HUDEP-2 (cell line): ENCODE measurements at regions not wholly inside any gene's neighbourhood (a gene's known extent, or its start where the extent isn't known, plus 50 kb on each side); places are given as distances from the start of the nearest gene placed in this dataset.

Experiments used
- DNase-seq, 76 experiments: peaks; one replicate each; lab custom pipeline; 2025; ENCODE audit not compliant: unreplicated experiment in 76 of 76; lab: John Stamatoyannopoulos, UW

DNA sequence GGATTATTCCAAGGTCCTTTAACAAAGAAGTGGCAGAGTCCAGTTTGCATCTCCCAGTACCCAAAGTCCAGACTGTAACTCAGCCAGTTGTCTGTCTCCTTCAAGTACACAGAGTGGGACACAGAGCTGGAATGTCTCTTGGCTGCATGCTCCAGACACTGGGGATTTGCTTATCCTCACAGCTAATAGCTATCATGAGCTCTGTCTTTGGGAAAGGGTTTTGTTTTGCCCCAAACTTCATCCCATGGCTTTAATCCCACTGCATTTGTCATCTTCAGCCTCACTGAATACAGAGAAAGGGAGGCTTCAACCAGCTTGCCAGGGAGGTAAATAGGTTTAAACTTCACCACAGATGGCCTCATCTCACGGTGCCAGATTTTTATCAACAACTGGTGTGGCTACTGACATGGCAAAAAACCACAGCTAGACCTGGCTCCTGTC lies 412.2 kb upstream of the SLC24A2 start:
- peak in 2 of 76 experiments; percentile 3 to 22 for DNase-seq

DNA sequence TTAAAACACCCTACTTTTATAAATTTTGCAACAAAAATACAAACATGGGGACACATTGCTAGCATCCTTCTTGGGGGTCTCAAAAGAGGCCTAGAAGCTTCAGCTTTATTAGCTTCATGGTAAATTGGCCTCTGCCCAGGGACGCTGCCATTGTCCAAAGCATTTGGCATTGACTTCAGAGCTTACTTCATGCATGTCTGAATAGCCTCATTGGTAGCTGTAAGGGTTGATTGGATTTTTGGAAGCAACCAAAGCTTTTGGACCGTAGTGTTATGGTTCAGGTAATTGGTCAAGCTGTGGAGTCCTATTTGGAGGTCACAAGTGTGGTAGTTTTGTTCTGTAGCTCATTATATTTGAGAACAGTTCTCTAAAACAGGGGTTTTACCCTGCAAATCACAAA lies 411.7 kb upstream of the SLC24A2 start:
- DNase-seq = no peak

DNA sequence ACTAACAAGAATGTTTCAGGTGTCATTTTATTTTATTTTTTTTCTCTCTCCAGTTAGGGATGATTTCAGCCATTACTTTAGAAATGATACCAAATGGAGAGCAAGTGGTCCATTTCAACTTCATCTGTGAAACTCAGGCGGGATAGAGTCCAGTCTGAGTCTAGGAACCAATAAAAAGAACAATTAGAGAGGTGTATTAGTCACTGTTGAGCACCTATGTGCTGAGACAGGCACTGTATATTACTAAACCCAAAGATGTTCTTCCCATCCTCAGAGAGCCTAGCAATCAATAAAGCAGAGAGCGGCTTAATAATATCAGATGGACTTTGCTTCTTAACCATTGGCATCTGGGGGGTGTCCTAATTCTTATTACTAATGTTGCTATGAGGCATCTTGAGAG lies 410.3 kb upstream of the SLC24A2 start:
- DNase-seq = no peak

DNA sequence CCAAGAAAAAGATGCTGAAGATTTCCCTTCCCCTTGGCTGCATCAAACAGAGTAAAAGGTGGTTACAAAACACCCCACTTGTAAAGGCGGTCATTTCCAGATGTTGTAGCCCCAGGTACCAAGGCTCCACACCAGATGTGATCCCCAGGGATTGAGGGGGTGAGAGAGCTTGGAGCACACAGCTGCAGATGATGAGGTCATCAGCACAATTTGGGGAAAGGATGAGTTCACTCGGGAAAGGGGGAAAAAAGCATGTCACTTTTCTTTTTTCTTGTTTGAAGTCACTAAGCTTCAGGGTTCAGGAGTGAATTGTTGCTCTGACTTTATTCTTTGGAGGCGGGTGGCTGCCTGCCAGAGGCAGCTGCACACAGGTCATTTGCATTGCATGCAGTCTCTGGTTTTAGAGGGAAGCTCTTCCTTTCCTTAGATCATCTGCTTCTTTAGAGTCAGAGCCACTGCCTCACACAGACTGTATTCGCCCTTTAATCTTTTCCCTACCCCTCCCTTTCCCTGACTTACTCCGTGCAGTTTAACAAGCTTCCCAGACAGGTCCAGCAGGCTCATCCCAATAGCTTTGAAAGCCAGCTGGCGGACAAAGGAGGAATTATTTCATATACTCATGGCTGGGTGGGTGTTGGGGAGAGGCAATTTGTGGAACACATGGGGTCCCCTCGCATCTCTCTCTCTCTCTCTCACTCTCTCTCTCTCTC lies 409.3 kb upstream of the SLC24A2 start:
- DNase-seq = no peak

DNA sequence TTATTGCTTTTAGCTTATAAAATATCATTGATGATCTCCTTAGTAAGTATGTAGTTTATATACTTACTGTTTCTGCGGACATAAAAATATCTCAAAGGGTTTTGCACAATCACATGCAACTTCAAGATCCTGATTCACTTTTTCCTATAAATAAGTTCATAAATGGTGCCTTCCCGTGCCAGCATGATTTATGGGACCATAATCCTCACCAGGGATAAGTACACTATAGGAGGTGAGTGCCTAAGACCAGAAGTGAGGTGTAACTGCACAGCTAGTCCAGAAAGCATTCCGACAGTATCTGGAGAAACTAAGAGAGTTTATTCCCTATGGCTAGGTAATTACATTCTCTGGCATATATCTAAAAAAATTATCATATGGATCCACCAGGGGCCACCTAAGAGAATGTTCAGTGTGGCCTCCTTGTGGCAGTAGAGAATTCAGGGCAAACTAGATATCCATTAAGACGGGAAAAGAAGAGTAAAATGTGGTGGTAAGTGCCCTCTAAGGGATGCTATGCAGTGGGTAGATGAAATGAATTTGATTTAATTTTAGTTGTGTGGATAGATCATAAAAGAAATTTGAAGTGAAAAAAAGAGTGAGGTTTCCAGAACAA lies 402.5 kb upstream of the SLC24A2 start:
- no peak for DNase-seq

DNA sequence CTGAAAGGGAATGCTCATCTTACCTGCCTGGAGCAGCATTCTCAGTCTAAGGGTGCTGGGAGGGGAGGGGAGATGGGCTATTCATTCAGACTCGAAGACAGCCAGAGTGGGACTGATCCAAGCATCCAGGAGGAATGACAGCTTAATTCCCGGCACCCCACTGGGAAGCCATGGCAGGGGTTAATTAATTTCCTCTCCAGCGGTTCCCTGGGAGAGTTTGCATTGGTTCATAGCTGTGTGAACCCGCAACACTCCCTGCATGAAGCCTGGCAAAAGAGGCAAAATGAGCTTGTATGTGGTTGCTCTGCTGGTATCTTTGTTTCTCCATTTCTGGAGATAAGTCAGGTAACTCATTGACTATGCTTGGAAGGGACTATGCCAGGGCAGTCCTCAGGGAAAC lies 401.0 kb upstream of the SLC24A2 start:
- DNase-seq = no peak

DNA sequence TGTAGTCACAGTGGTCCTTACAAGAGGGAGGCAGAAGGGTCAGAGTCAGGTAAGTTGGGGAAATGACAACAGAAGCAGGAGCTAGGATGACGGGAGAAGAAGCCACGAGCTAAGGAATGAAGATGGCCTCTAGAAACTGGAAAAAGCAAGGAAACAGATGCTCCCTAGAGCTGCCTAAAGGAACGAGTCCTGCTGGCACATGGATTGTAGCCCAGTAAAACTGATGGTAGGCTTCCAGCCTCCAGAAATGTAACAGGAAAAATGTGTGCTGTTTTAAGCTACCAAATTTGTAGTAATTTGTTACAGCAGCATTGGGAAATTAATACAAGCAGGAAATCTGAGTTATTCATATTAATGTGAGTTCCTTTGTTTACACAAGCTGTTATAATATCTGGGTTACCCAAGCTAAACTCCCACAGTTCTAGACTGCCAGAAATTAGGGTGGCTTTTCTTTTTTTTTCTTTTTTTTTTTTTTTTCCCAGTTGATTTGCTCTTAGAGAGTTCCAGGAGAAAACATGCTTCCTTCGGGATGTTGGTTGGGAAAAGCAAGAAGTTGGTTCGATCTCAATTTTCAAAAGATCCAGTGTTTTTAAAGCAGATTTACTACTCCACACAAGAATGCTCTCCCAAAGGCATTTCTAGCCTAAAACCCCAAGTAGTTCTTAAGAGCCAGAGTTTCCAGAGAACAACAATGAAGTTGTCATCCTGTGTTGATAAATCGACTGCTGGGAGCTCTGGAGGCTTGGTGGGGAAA lies 400.0 kb upstream of the SLC24A2 start:
- no peak for DNase-seq

GRCh38 chr9:20187318-20187717 lies 398.5 kb upstream of the SLC24A2 start:
- no peak for DNase-seq

DNA sequence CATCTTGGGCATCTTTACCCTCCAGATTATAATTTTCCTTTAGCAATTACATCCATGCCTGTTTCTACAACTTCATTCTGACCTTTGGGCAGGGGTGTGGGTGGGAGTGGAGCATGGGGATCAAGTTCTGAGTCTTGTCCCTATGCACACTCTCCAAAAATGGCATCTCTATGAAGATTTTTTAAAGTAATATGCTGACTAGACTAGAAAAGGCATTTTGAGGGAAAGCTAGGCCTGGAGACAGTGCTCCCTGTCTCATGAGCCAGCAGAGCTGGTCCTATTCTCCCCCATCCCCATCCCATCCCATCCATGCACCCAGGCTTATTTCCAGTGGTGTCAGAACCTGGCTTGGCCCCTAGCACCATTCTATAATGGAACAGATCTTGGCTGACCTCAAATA lies 398.0 kb upstream of the SLC24A2 start:
- DNase-seq = no peak

DNA sequence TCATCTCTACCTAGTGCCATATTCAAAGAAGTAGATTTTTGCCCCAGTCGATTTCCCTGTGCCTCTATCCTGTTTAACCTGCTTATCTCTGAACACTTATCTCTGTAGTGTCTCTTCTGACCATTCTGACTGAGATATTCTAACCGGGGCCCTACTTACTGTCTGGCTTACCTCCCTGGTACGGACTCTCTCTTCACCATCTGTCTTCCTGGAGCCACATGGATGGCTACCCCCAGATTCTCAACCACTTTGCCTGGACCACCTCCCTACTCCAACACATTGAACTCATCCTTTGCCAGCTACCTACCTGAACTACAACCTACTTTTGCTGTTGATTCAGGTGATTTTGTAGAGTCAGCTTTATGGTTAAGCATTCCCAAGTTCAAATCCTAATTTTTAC lies 397.4 kb upstream of the SLC24A2 start:
- DNase-seq = no peak

GRCh38 chr9:20184541-20184940 lies 395.7 kb upstream of the SLC24A2 start:
- no peak for DNase-seq

DNA sequence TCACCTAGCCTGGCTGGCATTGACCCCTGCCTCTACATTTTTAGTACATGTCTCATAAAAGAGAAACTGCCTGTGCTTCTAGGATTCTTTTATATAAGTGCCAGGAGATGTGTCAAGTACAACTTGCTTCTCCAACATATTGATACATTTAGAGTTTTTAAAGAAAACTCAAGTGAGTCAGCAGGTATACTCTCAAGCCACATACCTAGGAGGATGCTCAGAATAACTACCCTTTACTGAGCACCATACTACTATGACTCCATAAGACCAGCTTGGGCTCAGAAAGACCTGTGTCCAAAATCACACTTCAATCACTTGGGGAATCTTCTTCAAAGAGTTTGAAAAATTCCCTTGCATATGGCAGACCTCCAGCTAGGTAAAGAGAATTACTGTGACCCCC lies 389.8 kb upstream of the SLC24A2 start:
- no peak for DNase-seq

DNA sequence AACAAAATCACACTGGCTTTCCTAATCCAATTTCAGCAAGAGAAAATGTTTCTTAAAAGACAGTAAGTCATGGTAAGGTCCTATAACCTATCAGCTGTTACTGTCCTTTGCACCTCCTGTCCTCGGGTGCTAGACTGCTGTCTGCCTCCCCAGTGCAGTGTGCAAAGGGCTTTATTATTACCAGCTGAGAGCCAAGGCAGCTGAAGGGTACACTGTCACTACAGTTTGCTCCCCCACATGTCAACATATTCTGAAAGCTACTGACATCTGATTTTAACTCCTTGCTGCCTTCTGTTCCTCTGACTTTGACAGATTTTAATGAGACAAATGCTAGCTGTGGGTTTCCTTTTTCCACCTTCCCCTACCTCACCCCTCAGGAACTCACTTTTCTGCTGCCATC lies 389.4 kb upstream of the SLC24A2 start:
- no peak for DNase-seq

DNA sequence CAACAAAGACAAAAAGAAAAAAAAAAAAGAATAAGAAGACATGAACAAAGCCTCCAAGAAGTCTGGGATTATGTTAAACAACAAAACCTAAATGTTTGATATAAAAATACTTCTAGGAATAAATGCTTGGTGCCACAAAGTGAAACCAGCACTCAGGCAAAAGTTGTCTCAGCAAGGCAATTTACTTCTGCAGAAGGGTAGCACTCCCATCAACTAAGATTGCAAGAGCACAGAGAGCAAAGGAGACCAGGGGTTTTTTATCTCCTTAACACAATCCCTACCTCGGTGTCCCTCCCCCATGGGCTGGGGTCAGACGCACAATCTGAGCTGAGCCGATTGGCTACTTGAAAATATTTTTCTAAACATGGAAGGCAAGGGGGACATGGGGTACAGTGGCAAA lies 381.3 kb upstream of the SLC24A2 start:
- no peak for DNase-seq

DNA sequence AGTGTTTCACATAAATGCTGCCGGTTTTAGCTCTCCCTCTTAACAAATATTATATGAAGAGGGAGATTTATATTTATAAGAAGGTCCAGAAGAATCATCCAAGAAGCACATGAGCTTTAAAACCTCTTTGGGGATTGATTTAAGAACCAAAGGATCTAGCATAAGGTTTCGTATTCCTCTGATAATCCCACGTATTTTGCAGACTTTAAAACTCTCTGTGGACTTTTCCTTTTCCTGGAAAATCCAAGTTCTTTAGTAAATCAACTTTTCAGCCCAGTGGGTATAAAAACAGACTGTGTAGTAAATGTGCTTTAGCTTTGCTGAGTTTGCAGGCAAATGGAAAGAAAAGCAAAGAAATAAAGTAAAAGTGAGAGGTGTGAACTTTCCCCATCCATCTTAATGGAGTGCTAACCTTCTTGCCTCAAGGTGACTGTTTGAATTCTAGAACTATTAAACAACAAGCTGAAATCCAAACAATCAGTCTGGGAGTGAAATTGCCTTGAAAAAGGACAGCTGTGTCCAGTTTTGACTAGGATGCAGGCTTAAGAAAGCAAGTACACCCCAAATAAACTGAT lies 363.4 kb upstream of the SLC24A2 start:
- DNase-seq = no peak

DNA sequence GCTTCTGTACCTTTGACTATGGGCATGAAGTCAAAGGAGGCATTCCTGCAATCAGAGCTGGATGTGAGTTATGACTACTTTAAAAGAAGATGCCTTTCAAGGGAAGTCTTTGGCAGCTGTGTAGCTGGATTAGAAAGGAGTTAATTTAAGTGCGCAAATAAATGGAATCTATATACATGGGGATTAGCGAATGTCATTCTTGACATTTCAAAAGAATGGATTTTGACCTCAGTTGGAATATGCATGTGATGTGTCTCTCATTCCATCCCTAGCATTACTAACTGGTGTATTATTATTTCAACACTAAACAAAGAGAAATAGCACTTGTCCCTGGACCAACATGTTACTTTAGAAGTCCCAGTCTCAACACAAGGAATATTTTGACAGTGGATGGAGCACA lies 359.6 kb upstream of the SLC24A2 start:
- DNase-seq = no peak

DNA sequence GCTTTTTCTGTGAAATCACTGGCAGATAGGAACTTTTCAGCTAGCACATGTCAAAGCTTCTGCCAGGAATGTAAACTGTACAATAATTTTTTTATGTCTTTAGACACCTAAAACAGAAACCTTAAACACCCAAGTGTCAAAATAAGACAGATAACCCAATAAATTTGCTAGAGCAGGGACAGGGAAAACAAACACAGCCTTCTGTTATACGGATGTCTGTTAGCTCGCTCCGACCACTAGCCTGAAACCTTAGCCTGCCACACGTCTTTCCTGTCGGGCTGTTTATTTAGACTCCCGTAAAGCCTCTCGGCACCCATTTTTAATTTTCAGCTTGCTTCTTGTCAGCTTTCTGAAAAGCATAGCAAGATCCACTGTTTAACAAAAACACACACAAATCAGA lies 355.4 kb upstream of the SLC24A2 start:
- no peak for DNase-seq

GRCh38 chr9:20139763-20140290 lies 351.0 kb upstream of the SLC24A2 start:
- DNase-seq = no peak

GRCh38 chr9:20138841-20139240 lies 350.0 kb upstream of the SLC24A2 start:
- DNase-seq = no peak

- DNase-seq = no peak
Measured at GRCh38 chr9:20138116-20138515, 349.3 kb upstream of the SLC24A2 start.

- no peak for DNase-seq
Measured at GRCh38 chr9:20137425-20137824, 348.6 kb upstream of the SLC24A2 start.
